H1 (cell line): ENCODE measurements at regions not wholly inside any gene's neighbourhood (a gene's known extent, or its start where the extent isn't known, plus 50 kb on each side); places are given as distances from the start of the nearest gene placed in this dataset.

Experiments
- CHD7 ChIP-seq: fragments of 300-600 bp; sonication (generic); IDR thresholded peaks from 2 replicates; pipeline ENCODE4 v1.7.1; 2012; ENCODE audit warnings: low read length, moderate library complexity, mild to moderate bottlenecking, inconsistent platforms; ENCODE audit not compliant: insufficient replicate concordance
- PHF8 ChIP-seq: fragments of 200-600 bp; sonication (generic); conservative IDR thresholded peaks from 2 replicates; pipeline ENCODE4 v1.7.1; 2012; ENCODE audit warnings: low read depth, mild to moderate bottlenecking, inconsistent platforms, low read length, moderate library complexity

- TF ChIP-seq CHD7 (no peak), PHF8 (no peak)
These were observed 347.8 kb downstream of the ARL4A start (continued) for GRCh38 chr7:13035233-13035632.
